Fibroblast of lung (primary cell): ENCODE measurements at regions not wholly inside any gene's neighbourhood (a gene's known extent, or its start where the extent isn't known, plus 50 kb on each side); places are given as distances from the start of the nearest gene placed in this dataset.

Source experiments
- DNase-seq, 2 donors: peaks; one replicate each; pipeline versions ENCODE4 v3.0.0 to v3.0.0-alpha.2; 2010; ENCODE audit warnings: low read depth in 2 of 2
- H2AFZ ChIP-seq: 2 replicates; pipeline ENCODE4 v1.5.1; 2012; ENCODE audit warnings: low read length, control low read depth, inconsistent platforms
- H3K27ac ChIP-seq: 2 replicates; pipeline ENCODE4 v1.5.1; 2011; ENCODE audit warnings: low read length, control low read depth; ENCODE audit not compliant: insufficient read depth
- H3K27me3 ChIP-seq: 2 replicates; pipeline ENCODE4 v1.5.1; 2011; ENCODE audit warnings: mild to moderate bottlenecking, low read length; ENCODE audit not compliant: control insufficient read depth, insufficient read depth
- H3K36me3 ChIP-seq: 2 replicates; pipeline ENCODE4 v1.5.1; 2011; ENCODE audit warnings: low read length; ENCODE audit not compliant: control insufficient read depth, insufficient read depth
- H3K4me1 ChIP-seq: 2 replicates; pipeline ENCODE4 v1.5.1; 2011; ENCODE audit warnings: low read length; ENCODE audit not compliant: control insufficient read depth, insufficient read depth; ENCODE audit errors: extremely low read depth
- H3K4me2 ChIP-seq: 2 replicates; pipeline ENCODE4 v1.5.1; 2011; ENCODE audit warnings: low read length, control low read depth; ENCODE audit not compliant: insufficient read depth; ENCODE audit errors: extremely low read depth
- H3K4me3 ChIP-seq, 4 experiments: fragments of 200-600 bp in 1 of 4; sonication (generic) in 1 of 4; replicated peaks in 1 of 4; 2 replicates each; pipeline ENCODE4 v1.5.1; 2011 to 2016; ENCODE audit warnings: low read length in 4 of 4, low read depth in 3 of 4, mild to moderate bottlenecking in 3 of 4, control low read depth in 2 of 4, inconsistent platforms in 1 of 4, mixed read lengths in 1 of 4; ENCODE audit not compliant: insufficient read depth in 1 of 4; ENCODE audit errors: control extremely low read depth in 1 of 4
- H3K79me2 ChIP-seq: 2 replicates; pipeline ENCODE4 v1.5.1; 2012; ENCODE audit warnings: mild to moderate bottlenecking, low read length, inconsistent platforms; ENCODE audit not compliant: control insufficient read depth, insufficient read depth
- H3K9ac ChIP-seq: 2 replicates; pipeline ENCODE4 v1.5.1; 2011; ENCODE audit warnings: mild to moderate bottlenecking, low read length, control low read depth; ENCODE audit not compliant: insufficient read depth
- H3K9me3 ChIP-seq: 2 replicates; pipeline ENCODE4 v1.5.1; 2012; ENCODE audit warnings: low read depth, low read length; ENCODE audit not compliant: control insufficient read depth, insufficient read depth
- H4K20me1 ChIP-seq: 2 replicates; pipeline ENCODE4 v1.5.1; 2011; ENCODE audit warnings: low read length; ENCODE audit not compliant: control insufficient read depth, insufficient read depth; ENCODE audit errors: extremely low read depth
- EZH2 ChIP-seq: IDR thresholded peaks from 2 replicates; pipeline ENCODE4 v1.5.1; 2012; ENCODE audit warnings: low read length, control low read depth, mild to moderate bottlenecking; ENCODE audit errors: missing control alignments
- TF ChIP-seq, protein P1 (sequence below), 2 donors: IDR thresholded peaks in 1 of 2; conservative IDR thresholded peaks in 1 of 2; 1 replicate in 1 of 2; 2 replicates in 1 of 2; pipeline ENCODE4 v1.5.1; 2011 to 2012; ENCODE audit warnings: low read length in 2 of 2, control low read depth in 1 of 2, inconsistent platforms in 1 of 2, low read depth in 1 of 2, mild to moderate bottlenecking in 1 of 2

- Histone ChIP-seq H3K4me1 (no peaks in the 10 kb centered on the region), H3K9ac (no peak overlapping the region), H4K20me1 (no peaks in the 10 kb centered on the region), H2AFZ (no peak overlapping the region), H3K4me2 (no peak overlapping the region), H3K27ac (no peak overlapping the region), H3K79me2 (no peaks in the 10 kb centered on the region), H3K9me3 (no peaks in the 10 kb centered on the region), H3K27me3 (no peaks in the 10 kb centered on the region), H3K4me3 (no peak overlapping the region), H3K36me3 (no peaks in the 10 kb centered on the region)
- TF ChIP-seq, protein P1, sequence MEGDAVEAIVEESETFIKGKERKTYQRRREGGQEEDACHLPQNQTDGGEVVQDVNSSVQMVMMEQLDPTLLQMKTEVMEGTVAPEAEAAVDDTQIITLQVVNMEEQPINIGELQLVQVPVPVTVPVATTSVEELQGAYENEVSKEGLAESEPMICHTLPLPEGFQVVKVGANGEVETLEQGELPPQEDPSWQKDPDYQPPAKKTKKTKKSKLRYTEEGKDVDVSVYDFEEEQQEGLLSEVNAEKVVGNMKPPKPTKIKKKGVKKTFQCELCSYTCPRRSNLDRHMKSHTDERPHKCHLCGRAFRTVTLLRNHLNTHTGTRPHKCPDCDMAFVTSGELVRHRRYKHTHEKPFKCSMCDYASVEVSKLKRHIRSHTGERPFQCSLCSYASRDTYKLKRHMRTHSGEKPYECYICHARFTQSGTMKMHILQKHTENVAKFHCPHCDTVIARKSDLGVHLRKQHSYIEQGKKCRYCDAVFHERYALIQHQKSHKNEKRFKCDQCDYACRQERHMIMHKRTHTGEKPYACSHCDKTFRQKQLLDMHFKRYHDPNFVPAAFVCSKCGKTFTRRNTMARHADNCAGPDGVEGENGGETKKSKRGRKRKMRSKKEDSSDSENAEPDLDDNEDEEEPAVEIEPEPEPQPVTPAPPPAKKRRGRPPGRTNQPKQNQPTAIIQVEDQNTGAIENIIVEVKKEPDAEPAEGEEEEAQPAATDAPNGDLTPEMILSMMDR (conservative IDR thresholded peaks at IDR 0.05 in 1 of 2, IDR thresholded peaks at IDR 0.05 in 1 of 2; ENCODE audit: low read depth in 1 of 2, low read length in 2 of 2): no peak
- TF ChIP-seq EZH2: no peak
- no peak for DNase-seq
Measured at GRCh38 chr13:64377606-64378005, 2852.5 kb downstream of the PCDH9 start.

DNA sequence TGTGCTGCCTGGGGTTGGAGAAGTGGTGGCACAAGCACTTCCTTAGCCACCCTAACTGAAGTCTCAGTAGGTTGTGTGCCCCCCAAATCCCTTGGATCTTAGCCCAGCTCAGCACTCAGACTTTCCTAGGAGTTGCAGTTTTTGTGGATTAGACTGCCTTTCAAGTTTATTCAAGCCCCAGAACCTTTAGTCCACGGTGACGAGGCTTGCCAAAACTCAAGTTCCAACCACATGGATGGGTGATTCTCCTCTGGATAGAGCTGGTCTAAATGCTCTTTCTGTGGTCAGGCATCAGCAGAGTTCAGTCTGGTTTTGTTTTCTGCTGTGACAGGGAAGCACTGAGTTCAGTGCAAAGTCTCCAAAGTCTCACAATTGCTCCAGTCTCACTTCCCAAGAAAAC is 2858.7 kb downstream of the PCDH9 start:
- Histone ChIP-seq H2AFZ (no peak overlapping the region), H3K4me3 (no peak overlapping the region), H3K4me1 (no peaks in the 10 kb centered on the region), H3K9me3 (no peaks in the 10 kb centered on the region), H3K79me2 (no peaks in the 10 kb centered on the region), H3K36me3 (no peaks in the 10 kb centered on the region), H3K27me3 (no peaks in the 10 kb centered on the region), H3K27ac (no peak overlapping the region), H3K4me2 (no peak overlapping the region), H3K9ac (no peak overlapping the region), H4K20me1 (no peaks in the 10 kb centered on the region)
- TF ChIP-seq EZH2: no peak
- TF ChIP-seq, protein P1 (conservative IDR thresholded peaks at IDR 0.05 in 1 of 2, IDR thresholded peaks at IDR 0.05 in 1 of 2; ENCODE audit: low read depth in 1 of 2, low read length in 2 of 2): no peak
- DNase-seq: no peak

DNA sequence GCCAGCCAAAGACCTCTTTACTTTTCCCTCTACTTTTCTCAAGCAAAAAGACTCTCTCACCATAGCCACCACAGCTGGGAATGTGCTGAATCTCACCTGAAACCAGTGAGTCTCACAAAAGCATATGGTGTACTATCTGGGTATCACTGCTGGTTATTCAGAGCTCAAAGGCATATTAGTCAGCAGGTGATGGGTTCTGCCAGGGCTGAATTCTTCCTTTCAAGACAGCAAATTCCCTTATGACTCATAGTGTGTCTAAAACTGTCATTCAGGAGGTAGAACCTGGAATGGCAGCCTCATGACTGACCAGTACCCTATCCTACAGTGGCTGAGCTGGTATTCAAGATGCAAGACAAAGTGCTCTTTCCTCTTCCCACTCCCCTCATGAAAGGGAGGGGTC is 2859.1 kb downstream of the PCDH9 start:
- Histone ChIP-seq H3K27me3 (no peaks in the 10 kb centered on the region), H3K4me1 (no peaks in the 10 kb centered on the region), H3K9ac (no peak overlapping the region), H3K36me3 (no peaks in the 10 kb centered on the region), H3K4me3 (no peak overlapping the region), H4K20me1 (no peaks in the 10 kb centered on the region), H2AFZ (no peak overlapping the region), H3K27ac (no peak overlapping the region), H3K9me3 (no peaks in the 10 kb centered on the region), H3K4me2 (no peak overlapping the region), H3K79me2 (no peaks in the 10 kb centered on the region)
- TF ChIP-seq, protein P1 (conservative IDR thresholded peaks at IDR 0.05 in 1 of 2, IDR thresholded peaks at IDR 0.05 in 1 of 2; ENCODE audit: low read depth in 1 of 2, low read length in 2 of 2): no peak
- TF ChIP-seq EZH2: no peak
- peak in 1 of 2 donors; percentile 51 for DNase-seq
